Amniotic epithelial cell (primary cell): ENCODE measurements at regions not wholly inside any gene's neighbourhood (a gene's known extent, or its start where the extent isn't known, plus 50 kb on each side); places are given as distances from the start of the nearest gene placed in this dataset.

Experiments used
- DNase-seq: peaks from one replicate; pipeline ENCODE4 v3.0.0-alpha.2; 2010; ENCODE audit warnings: low read depth

GRCh38 chr17:6213859-6214258 is 143.7 kb downstream of the WSCD1 start:
- DNase-seq, result no peak

- DNase-seq, result no peak
Observed at GRCh38 chr17:6212766-6213165, 142.6 kb downstream of the WSCD1 start.

GRCh38 chr17:6209829-6210228 is 139.7 kb downstream of the WSCD1 start:
- DNase-seq, result no peak

GRCh38 chr17:6208608-6209180 is 138.5 kb downstream of the WSCD1 start:
- DNase-seq, result no peak

GRCh38 chr17:6205525-6205924 is 135.3 kb downstream of the WSCD1 start:
- DNase-seq, result no peak

GRCh38 chr17:6205033-6205432 is 134.9 kb downstream of the WSCD1 start:
- DNase-seq, result no peak

GRCh38 chr17:6204203-6204722 is 134.1 kb downstream of the WSCD1 start:
- no peak for DNase-seq

- no peak for DNase-seq
Observed at GRCh38 chr17:6196355-6196754, 126.2 kb downstream of the WSCD1 start.

GRCh38 chr17:6195123-6195522 is 124.9 kb downstream of the WSCD1 start:
- no peak for DNase-seq

- DNase-seq, result no peak
Observed at GRCh38 chr17:6191405-6192324, 121.5 kb downstream of the WSCD1 start.

- DNase-seq, result no peak
Observed at GRCh38 chr17:6187836-6188235, 117.7 kb downstream of the WSCD1 start.

- no peak for DNase-seq
Observed at GRCh38 chr17:6186998-6187397, 116.8 kb downstream of the WSCD1 start.

GRCh38 chr17:6184508-6184907 is 114.3 kb downstream of the WSCD1 start:
- no peak for DNase-seq

- DNase-seq, result no peak
Observed at GRCh38 chr17:6179017-6179416, 108.8 kb downstream of the WSCD1 start.

GRCh38 chr17:6177941-6178694 is 107.9 kb downstream of the WSCD1 start:
- no peak for DNase-seq
